Natural killer cell (primary cell): ENCODE measurements at regions not wholly inside any gene's neighbourhood (a gene's known extent, or its start where the extent isn't known, plus 50 kb on each side); places are given as distances from the start of the nearest gene placed in this dataset.

ENCODE experiments used
- ATAC-seq, 3 donors: fragments of 150-1000 bp in 2 of 3; fragments of 200-7000 bp in 1 of 3; cut with Tn5 transposase; 1 replicate in 1 of 3; 2 replicates in 2 of 3; pipeline ENCODE4 v1.10.0; 2021; ENCODE audit warnings: mild to moderate bottlenecking in 2 of 3, moderate library complexity in 2 of 3
- DNase-seq, 2 donors: peaks; one replicate each; pipeline versions ENCODE4 v3.0.0 to v3.0.0-alpha.2; 2013 to 2021; ENCODE audit warnings: mixed read lengths in 1 of 2
- H3K27ac ChIP-seq: one replicate; pipeline ENCODE4 v1.5.1; 2013; ENCODE audit warnings: mild to moderate bottlenecking, low read length
- H3K27me3 ChIP-seq: one replicate; pipeline ENCODE4 v1.6.1; 2013; ENCODE audit warnings: low read length; ENCODE audit not compliant: control insufficient read depth, insufficient read depth
- H3K36me3 ChIP-seq: one replicate; pipeline ENCODE4 v1.6.1; 2013; ENCODE audit warnings: low read length; ENCODE audit not compliant: control insufficient read depth, insufficient read depth
- H3K4me1 ChIP-seq: one replicate; pipeline ENCODE4 v1.6.1; 2013; ENCODE audit warnings: low read length; ENCODE audit not compliant: control insufficient read depth, insufficient read depth
- H3K4me3 ChIP-seq: one replicate; pipeline ENCODE4 v1.5.1; 2013; ENCODE audit warnings: low read length
- H3K9me3 ChIP-seq: one replicate; pipeline ENCODE4 v1.6.1; 2013; ENCODE audit warnings: low read length; ENCODE audit not compliant: control insufficient read depth, insufficient read depth
- H3K27ac Mint-ChIP-seq, 2 donors: one replicate each; pipeline ENCODE4 v1.8.0; 2022; ENCODE audit warnings: mild to moderate bottlenecking in 2 of 2, mixed read lengths in 2 of 2, moderate library complexity in 1 of 2
- H3K27me3 Mint-ChIP-seq, 2 donors: one replicate each; pipeline ENCODE4 v1.8.0; 2022; ENCODE audit warnings: low read depth in 2 of 2, mixed read lengths in 2 of 2
- H3K36me3 Mint-ChIP-seq: one replicate; pipeline ENCODE4 v1.8.0; 2022; ENCODE audit warnings: mixed read lengths
- H3K4me1 Mint-ChIP-seq, 2 donors: one replicate each; pipeline ENCODE4 v1.8.0; 2022; ENCODE audit warnings: mixed read lengths in 2 of 2
- H3K4me3 Mint-ChIP-seq: one replicate; pipeline ENCODE4 v1.8.0; 2022; ENCODE audit warnings: mild to moderate bottlenecking, moderate library complexity, mixed read lengths
- H3K9me3 Mint-ChIP-seq, 2 donors: one replicate each; pipeline ENCODE4 v1.8.0; 2022; ENCODE audit warnings: mixed read lengths in 2 of 2
- CTCF ChIP-seq: fragments of 200-600 bp; IDR thresholded peaks from one replicate; pipeline ENCODE4 v1.8.0; 2022; ENCODE audit warnings: antibody characterized with exemption
- WGBS: methylation state at CpG from one replicate; pipeline ENCODE4 v1.1.7; 2013; ENCODE audit warnings: missing lambda C conversion rate; ENCODE audit not compliant: insufficient coverage; 5-methylcytosine and 5-hydroxymethylcytosine counted together
- intact Hi-C: fragments of 100-400 bp; cut with micrococcal nuclease; formaldehyde crosslinking; loops from one replicate; pipeline ENCODE4 v1.14.2; 2022

- Mint-ChIP-seq H3K4me1 (no peaks in the 10 kb centered on the region), H3K36me3 (no peaks in the 10 kb centered on the region), H3K27ac (no peak overlapping the region), H3K9me3 (peaks cover 3 to 10% of the 10 kb centered on the region in 2 donors), H3K4me3 (no peak overlapping the region), H3K27me3 (no peaks in the 10 kb centered on the region)
- no peak overlapping the region for H3K4me3 ChIP-seq
- H3K9me3 ChIP-seq = no peaks in the 10 kb centered on the region
- no peaks in the 10 kb centered on the region for H3K27me3 ChIP-seq
- no peak for DNase-seq
- H3K27ac ChIP-seq = no peak overlapping the region
- 90% methylated on average over 2 of the region's 2 CpGs for WGBS
- H3K4me1 ChIP-seq = no peaks in the 10 kb centered on the region
- TF ChIP-seq CTCF = no peak
- ATAC-seq = no peak
- intact Hi-C loops = no loop called here
- H3K36me3 ChIP-seq = no peaks in the 10 kb centered on the region
Measured at GRCh38 chr6:19558201-19558600, 279.0 kb upstream of the ID4 start.

GRCh38 chr6:19558934-19559333 is 278.2 kb upstream of the ID4 start:
- H3K4me3 ChIP-seq = no peak overlapping the region
- Mint-ChIP-seq H3K27ac (no peak overlapping the region), H3K27me3 (no peaks in the 10 kb centered on the region), H3K9me3 (peaks cover 3 to 10% of the 10 kb centered on the region in 2 donors), H3K4me1 (no peaks in the 10 kb centered on the region), H3K4me3 (no peak overlapping the region), H3K36me3 (no peaks in the 10 kb centered on the region)
- 92% methylated on average over 2 of the region's 2 CpGs for WGBS
- no peaks in the 10 kb centered on the region for H3K36me3 ChIP-seq
- no peaks in the 10 kb centered on the region for H3K4me1 ChIP-seq
- no peaks in the 10 kb centered on the region for H3K9me3 ChIP-seq
- no peaks in the 10 kb centered on the region for H3K27me3 ChIP-seq
- intact Hi-C loops = no loop called here
- no peak overlapping the region for H3K27ac ChIP-seq
- ATAC-seq (no peak), DNase-seq (no peak)
- TF ChIP-seq CTCF = no peak

GRCh38 chr6:19562468-19562867 is 274.7 kb upstream of the ID4 start:
- Mint-ChIP-seq H3K4me3 (no peak overlapping the region), H3K9me3 (peaks cover 3 to 11% of the 10 kb centered on the region in 2 donors), H3K27me3 (no peaks in the 10 kb centered on the region), H3K4me1 (no peaks in the 10 kb centered on the region), H3K27ac (no peak overlapping the region), H3K36me3 (peaks cover 5% of the 10 kb centered on the region)
- Histone ChIP-seq H3K27ac (no peak overlapping the region), H3K27me3 (no peaks in the 10 kb centered on the region), H3K36me3 (no peaks in the 10 kb centered on the region), H3K4me1 (no peaks in the 10 kb centered on the region), H3K9me3 (no peaks in the 10 kb centered on the region), H3K4me3 (no peak overlapping the region)
- DNase-seq = no peak
- intact Hi-C loops = no loop called here
- WGBS = no CpG with 5 or more reads among the region's 1 CpG
- no peak for ATAC-seq
- TF ChIP-seq CTCF = no peak

- no peaks in the 10 kb centered on the region for H3K36me3 ChIP-seq
- WGBS = 33% methylated on average over 1 of the region's 3 CpGs
- ATAC-seq = no peak
Measured at GRCh38 chr6:19569563-19569962, 267.6 kb upstream of the ID4 start.

More at GRCh38 chr6:19569563-19569962, 267.6 kb upstream of the ID4 start:
- Mint-ChIP-seq H3K27ac (no peak overlapping the region), H3K4me3 (no peak overlapping the region), H3K27me3 (no peaks in the 10 kb centered on the region), H3K36me3 (peaks cover 5% of the 10 kb centered on the region), H3K9me3 (peaks cover 4 to 9% of the 10 kb centered on the region in 2 donors), H3K4me1 (no peaks in the 10 kb centered on the region)
- no peak overlapping the region for H3K27ac ChIP-seq
- no peaks in the 10 kb centered on the region for H3K9me3 ChIP-seq
- H3K27me3 ChIP-seq = no peaks in the 10 kb centered on the region
- H3K4me3 ChIP-seq = no peak overlapping the region
- no peaks in the 10 kb centered on the region for H3K4me1 ChIP-seq
- DNase-seq = no peak
- intact Hi-C loops = no loop called here
- no peak for TF ChIP-seq CTCF
